T follicular helper cell (primary cell): ENCODE measurements at regions not wholly inside any gene's neighbourhood (a gene's known extent, or its start where the extent isn't known, plus 50 kb on each side); places are given as distances from the start of the nearest gene placed in this dataset.
"Not testable (repeated sequence)": the region's sequence is repeated elsewhere in the genome, so short reads cannot be mapped to it uniquely, and the experiment has no call there.

ENCODE experiments used
- DNase-seq: peaks from one replicate; pipeline ENCODE4 v3.0.0-alpha.2; 2020; ENCODE audit warnings: low read depth

GRCh38 chr16:55016515-55016914 is 85.8 kb downstream of the IRX5 start:
- no peak for DNase-seq

- no peak for DNase-seq
Observed at GRCh38 chr16:55017321-55017720, 86.7 kb downstream of the IRX5 start.

- no peak for DNase-seq
Observed at GRCh38 chr16:55018881-55019280, 88.2 kb downstream of the IRX5 start.

- DNase-seq, result no peak
Observed at GRCh38 chr16:55019419-55020131, 88.9 kb downstream of the IRX5 start.

- no peak for DNase-seq
Observed at GRCh38 chr16:55021595-55022475, 91.2 kb downstream of the IRX5 start.

GRCh38 chr16:55027260-55027659 is 96.6 kb downstream of the IRX5 start:
- DNase-seq, result not testable (repeated sequence)

GRCh38 chr16:55029509-55029908 is 98.8 kb downstream of the IRX5 start:
- no peak for DNase-seq

GRCh38 chr16:55030944-55031343 is 100.3 kb downstream of the IRX5 start:
- no peak for DNase-seq

- DNase-seq, result no peak
Observed at GRCh38 chr16:55031481-55031880, 100.8 kb downstream of the IRX5 start.

- no peak for DNase-seq
Observed at GRCh38 chr16:55033225-55034156, 102.8 kb downstream of the IRX5 start.

- DNase-seq, result no peak
Observed at GRCh38 chr16:55035029-55035428, 104.4 kb downstream of the IRX5 start.

- DNase-seq, result no peak
Observed at GRCh38 chr16:55035956-55036355, 105.3 kb downstream of the IRX5 start.

- DNase-seq, result no peak
Observed at GRCh38 chr16:55036371-55036821, 105.7 kb downstream of the IRX5 start.

GRCh38 chr16:55037046-55037445 is 106.4 kb downstream of the IRX5 start:
- DNase-seq, result no peak

- no peak for DNase-seq
Observed at GRCh38 chr16:55037966-55038365, 107.3 kb downstream of the IRX5 start.

GRCh38 chr16:55039042-55039441 is 108.4 kb downstream of the IRX5 start:
- no peak for DNase-seq

- DNase-seq, result no peak
Observed at GRCh38 chr16:55039511-55039910, 108.8 kb downstream of the IRX5 start.

- DNase-seq, result no peak
Observed at GRCh38 chr16:55039931-55040330, 109.3 kb downstream of the IRX5 start.

GRCh38 chr16:55040366-55041086 is 109.9 kb downstream of the IRX5 start:
- DNase-seq, result no peak

GRCh38 chr16:55041540-55042234 is 111.0 kb downstream of the IRX5 start:
- DNase-seq, result no peak
